ENCODE measurements at regions not wholly inside any gene's neighbourhood (a gene's known extent, or its start where the extent isn't known, plus 50 kb on each side); places are given as distances from the start of the nearest gene placed in this dataset.

DNA sequence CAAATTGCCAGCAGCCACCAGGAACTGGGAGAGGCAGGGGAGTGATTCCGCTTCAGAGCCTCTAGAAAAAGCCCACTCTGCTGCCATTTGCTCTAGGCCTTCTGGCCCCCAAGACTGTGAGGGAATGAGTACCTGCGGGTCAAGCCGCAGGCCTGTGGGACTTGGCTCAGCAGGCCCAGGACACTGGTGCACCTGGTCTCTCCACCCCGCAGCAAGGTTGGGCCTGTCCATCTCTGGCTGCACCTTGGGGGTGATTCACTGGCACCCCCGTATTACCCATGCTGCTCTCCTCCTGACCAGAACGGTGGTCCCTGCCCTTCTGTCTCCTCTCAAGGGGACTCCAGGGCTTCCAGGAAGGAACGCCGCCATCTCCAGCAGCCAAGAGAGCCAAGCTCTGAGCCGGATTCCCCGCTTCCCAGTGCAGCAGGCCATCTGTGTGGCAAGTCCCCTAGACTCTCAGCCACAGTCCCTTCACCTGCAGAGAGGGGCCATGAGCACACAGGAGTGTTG is 78.4 kb upstream of the OLFM1 start:
- Histone ChIP-seq H2BK5ac (ENCODE audit: low read depth, low read length, poor library complexity) (no peak overlapping the region), H3K4me2 (ENCODE audit: low read length) (no peak overlapping the region), H3K18ac (ENCODE audit: low read length) (no peak overlapping the region), H3K27me3 (ENCODE audit: insufficient read depth, low read length) (no peaks in the 10 kb centered on the region), H2AFZ (ENCODE audit: insufficient read depth, low read length, poor library complexity) (no peak overlapping the region), H3K23ac (ENCODE audit: low read length) (no peak overlapping the region), H3K79me2 (ENCODE audit: control insufficient read depth, insufficient read depth, low read length, poor library complexity) (no peaks in the 10 kb centered on the region), H3K9ac (ENCODE audit: low read length) (no peak overlapping the region), H4K8ac (ENCODE audit: low read depth, low read length) (no peak overlapping the region), H3K27ac (ENCODE audit: low read depth, low read length) (no peak overlapping the region), H2BK120ac (ENCODE audit: insufficient read depth, low read length, poor library complexity) (no peak overlapping the region), H3K4me1 (ENCODE audit: control insufficient read depth in 1 of 2, insufficient read depth in 2 of 2, low read length in 2 of 2) (no peaks in the 10 kb centered on the region), H3K79me1 (ENCODE audit: low read length) (no peaks in the 10 kb centered on the region), H4K91ac (ENCODE audit: low read depth, low read length) (no peak overlapping the region), H2BK12ac (ENCODE audit: low read length) (no peak overlapping the region), H3K36me3 (ENCODE audit: control insufficient read depth in 1 of 2, insufficient read depth in 2 of 2, low read length in 2 of 2) (no peaks in the 10 kb centered on the region), H2AK5ac (ENCODE audit: low read length) (no peak overlapping the region), H3K14ac (ENCODE audit: low read length) (no peak overlapping the region), H3K4ac (ENCODE audit: low read depth, low read length) (no peak overlapping the region), H3K4me3 (ENCODE audit: low read depth, low read length) (no peak overlapping the region), H4K12ac (ENCODE audit: low read depth, low read length) (no peak overlapping the region), H3K9me3 (ENCODE audit: insufficient read depth, low read depth, low read length) (peaks cover 6% of the 10 kb centered on the region)
- WGBS (ENCODE audit: extremely low coverage, insufficient coverage, insufficient read length), result no CpG with 5 or more reads among the region's 10 CpGs
- no peak for DNase-seq

DNA sequence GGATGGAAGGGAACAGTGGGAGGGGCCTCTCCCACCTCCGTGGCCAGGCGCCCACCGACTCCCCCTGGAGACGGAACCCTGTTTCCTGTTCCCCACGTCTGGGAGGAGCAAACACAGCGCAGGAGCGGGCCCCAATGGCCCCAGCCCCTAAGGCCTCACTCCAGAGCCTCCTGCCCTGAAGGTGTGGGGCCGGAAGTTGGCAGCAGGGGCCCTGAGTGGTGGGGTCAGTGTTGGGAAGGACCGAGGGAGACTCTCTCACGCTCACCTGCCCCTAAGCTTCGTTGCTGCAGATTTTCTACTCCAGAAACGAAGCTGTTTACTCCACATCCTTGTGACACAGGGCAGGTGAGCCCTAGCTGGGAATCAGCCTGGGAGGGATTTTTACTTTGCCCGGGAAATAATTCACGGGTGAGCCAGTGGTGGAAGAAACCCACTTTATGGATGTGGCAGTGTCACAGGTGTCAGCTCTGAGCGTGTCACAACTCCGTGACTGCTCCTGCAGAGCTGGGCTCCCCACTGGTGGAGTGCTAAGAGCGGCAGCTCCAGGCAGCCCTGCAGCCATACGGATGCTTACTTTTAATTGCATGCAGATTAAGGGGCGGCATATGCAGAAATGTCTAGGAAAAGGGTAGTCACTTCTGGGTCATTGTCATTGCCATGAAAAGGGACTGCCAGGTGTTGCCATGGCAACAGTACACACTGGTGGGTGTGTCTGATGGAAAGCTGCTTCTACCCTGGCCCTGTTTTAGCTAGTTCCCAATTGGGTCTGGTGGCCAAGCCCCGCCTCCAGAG is 77.5 kb upstream of the OLFM1 start:
- Histone ChIP-seq H3K4me2 (ENCODE audit: low read length) (no peak overlapping the region), H2BK120ac (ENCODE audit: insufficient read depth, low read length, poor library complexity) (no peak overlapping the region), H3K9me3 (ENCODE audit: insufficient read depth, low read depth, low read length) (peaks cover 4% of the 10 kb centered on the region), H3K79me1 (ENCODE audit: low read length) (no peaks in the 10 kb centered on the region), H3K36me3 (ENCODE audit: control insufficient read depth in 1 of 2, insufficient read depth in 2 of 2, low read length in 2 of 2) (no peaks in the 10 kb centered on the region), H3K23ac (ENCODE audit: low read length) (no peak overlapping the region), H3K18ac (ENCODE audit: low read length) (no peak overlapping the region), H4K91ac (ENCODE audit: low read depth, low read length) (no peak overlapping the region), H3K27ac (ENCODE audit: low read depth, low read length) (no peak overlapping the region), H3K79me2 (ENCODE audit: control insufficient read depth, insufficient read depth, low read length, poor library complexity) (no peaks in the 10 kb centered on the region), H3K4me1 (ENCODE audit: control insufficient read depth in 1 of 2, insufficient read depth in 2 of 2, low read length in 2 of 2) (no peaks in the 10 kb centered on the region), H3K4me3 (ENCODE audit: low read depth, low read length) (no peak overlapping the region), H2AFZ (ENCODE audit: insufficient read depth, low read length, poor library complexity) (no peak overlapping the region), H4K8ac (ENCODE audit: low read depth, low read length) (no peak overlapping the region), H2BK12ac (ENCODE audit: low read length) (no peak overlapping the region), H2BK5ac (ENCODE audit: low read depth, low read length, poor library complexity) (no peak overlapping the region), H3K27me3 (ENCODE audit: insufficient read depth, low read length) (no peaks in the 10 kb centered on the region), H4K12ac (ENCODE audit: low read depth, low read length) (no peak overlapping the region), H3K14ac (ENCODE audit: low read length) (no peak overlapping the region), H3K9ac (ENCODE audit: low read length) (no peak overlapping the region), H3K4ac (ENCODE audit: low read depth, low read length) (no peak overlapping the region), H2AK5ac (ENCODE audit: low read length) (no peak overlapping the region)
- no peak for DNase-seq
- WGBS (ENCODE audit: extremely low coverage, insufficient coverage, insufficient read length), result no CpG with 5 or more reads among the region's 20 CpGs

DNA sequence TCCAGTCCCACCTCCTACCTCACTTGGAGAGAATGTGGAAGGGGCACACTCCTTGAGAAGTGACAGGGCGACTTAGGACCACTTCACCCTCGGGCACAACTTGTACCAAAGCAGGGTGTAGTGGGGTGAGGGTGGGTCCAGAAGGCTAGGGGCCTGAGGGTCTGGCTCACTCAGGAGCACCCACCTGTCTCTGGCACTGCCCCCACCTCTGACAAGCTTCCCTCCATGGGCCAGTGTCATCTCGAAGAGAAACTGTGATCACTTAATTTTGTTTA is 76.9 kb upstream of the OLFM1 start:
- no peak overlapping the region for H3K18ac ChIP-seq (ENCODE audit: low read length)
- no peak overlapping the region for H3K4me2 ChIP-seq (ENCODE audit: low read length)
- H2BK5ac ChIP-seq (ENCODE audit: low read depth, low read length, poor library complexity), result no peak overlapping the region
- no peak overlapping the region for H3K4ac ChIP-seq (ENCODE audit: low read depth, low read length)
- no peak overlapping the region for H4K8ac ChIP-seq (ENCODE audit: low read depth, low read length)
- peaks cover 4% of the 10 kb centered on the region for H3K9me3 ChIP-seq (ENCODE audit: insufficient read depth, low read depth, low read length)
- H3K27ac ChIP-seq (ENCODE audit: low read depth, low read length), result no peak overlapping the region
- no peak overlapping the region for H2BK120ac ChIP-seq (ENCODE audit: insufficient read depth, low read length, poor library complexity)
- no peak overlapping the region for H3K4me3 ChIP-seq (ENCODE audit: low read depth, low read length)
- H3K79me1 ChIP-seq (ENCODE audit: low read length), result no peaks in the 10 kb centered on the region
- no peak overlapping the region for H2AK5ac ChIP-seq (ENCODE audit: low read length)
- H3K23ac ChIP-seq (ENCODE audit: low read length), result no peak overlapping the region
- H3K9ac ChIP-seq (ENCODE audit: low read length), result no peak overlapping the region
- H3K27me3 ChIP-seq (ENCODE audit: insufficient read depth, low read length), result no peaks in the 10 kb centered on the region
- H3K4me1 ChIP-seq (ENCODE audit: control insufficient read depth in 1 of 2, insufficient read depth in 2 of 2, low read length in 2 of 2), result no peaks in the 10 kb centered on the region
- no peak overlapping the region for H3K14ac ChIP-seq (ENCODE audit: low read length)
- WGBS (ENCODE audit: extremely low coverage, insufficient coverage, insufficient read length), result no CpG with 5 or more reads among the region's 3 CpGs
- H2AFZ ChIP-seq (ENCODE audit: insufficient read depth, low read length, poor library complexity), result no peak overlapping the region
- no peaks in the 10 kb centered on the region for H3K36me3 ChIP-seq (ENCODE audit: control insufficient read depth in 1 of 2, insufficient read depth in 2 of 2, low read length in 2 of 2)
- H4K12ac ChIP-seq (ENCODE audit: low read depth, low read length), result no peak overlapping the region
- H4K91ac ChIP-seq (ENCODE audit: low read depth, low read length), result no peak overlapping the region
- no peak overlapping the region for H2BK12ac ChIP-seq (ENCODE audit: low read length)
- no peaks in the 10 kb centered on the region for H3K79me2 ChIP-seq (ENCODE audit: control insufficient read depth, insufficient read depth, low read length, poor library complexity)
- DNase-seq, result no peak

DNA sequence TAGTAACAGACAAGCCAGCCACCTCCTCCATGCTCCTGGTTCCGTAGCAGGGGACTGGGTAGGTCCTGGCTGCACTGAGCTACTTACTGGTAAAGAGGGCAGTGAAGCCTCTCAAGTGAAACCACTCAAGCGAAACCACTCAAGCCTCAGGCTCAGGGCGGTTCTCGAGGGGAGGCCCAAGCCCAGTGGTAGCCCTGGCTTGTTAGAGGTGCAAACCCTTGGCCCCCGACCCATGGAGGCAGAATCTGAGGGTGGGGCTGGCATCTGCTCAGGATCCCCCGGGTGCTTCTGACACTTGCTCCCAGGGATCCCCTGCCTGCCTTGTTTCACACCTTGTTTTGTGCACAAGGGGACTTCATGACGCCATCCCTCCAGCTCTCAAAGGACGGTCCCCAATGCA is 76.5 kb upstream of the OLFM1 start:
- Histone ChIP-seq H3K79me1 (ENCODE audit: low read length) (no peaks in the 10 kb centered on the region), H2BK120ac (ENCODE audit: insufficient read depth, low read length, poor library complexity) (no peak overlapping the region), H4K91ac (ENCODE audit: low read depth, low read length) (no peak overlapping the region), H3K18ac (ENCODE audit: low read length) (no peak overlapping the region), H3K23ac (ENCODE audit: low read length) (no peak overlapping the region), H3K14ac (ENCODE audit: low read length) (no peak overlapping the region), H3K79me2 (ENCODE audit: control insufficient read depth, insufficient read depth, low read length, poor library complexity) (no peaks in the 10 kb centered on the region), H2BK5ac (ENCODE audit: low read depth, low read length, poor library complexity) (no peak overlapping the region), H3K4me1 (ENCODE audit: control insufficient read depth in 1 of 2, insufficient read depth in 2 of 2, low read length in 2 of 2) (no peaks in the 10 kb centered on the region), H4K12ac (ENCODE audit: low read depth, low read length) (no peak overlapping the region), H3K27ac (ENCODE audit: low read depth, low read length) (no peak overlapping the region), H3K4me2 (ENCODE audit: low read length) (no peak overlapping the region), H3K27me3 (ENCODE audit: insufficient read depth, low read length) (no peaks in the 10 kb centered on the region), H2AK5ac (ENCODE audit: low read length) (no peak overlapping the region), H2AFZ (ENCODE audit: insufficient read depth, low read length, poor library complexity) (no peak overlapping the region), H3K4me3 (ENCODE audit: low read depth, low read length) (no peak overlapping the region), H3K9ac (ENCODE audit: low read length) (no peak overlapping the region), H4K8ac (ENCODE audit: low read depth, low read length) (no peak overlapping the region), H3K36me3 (ENCODE audit: control insufficient read depth in 1 of 2, insufficient read depth in 2 of 2, low read length in 2 of 2) (no peaks in the 10 kb centered on the region), H2BK12ac (ENCODE audit: low read length) (no peak overlapping the region), H3K4ac (ENCODE audit: low read depth, low read length) (no peak overlapping the region), H3K9me3 (ENCODE audit: insufficient read depth, low read depth, low read length) (peaks cover 4% of the 10 kb centered on the region)
- DNase-seq, result no peak
- no CpG with 5 or more reads among the region's 8 CpGs for WGBS (ENCODE audit: extremely low coverage, insufficient coverage, insufficient read length)

Measured in trophoblast cell (in vitro differentiated cells and primary cell).